SK-N-MC (cell line): ENCODE measurements at regions not wholly inside any gene's neighbourhood (a gene's known extent, or its start where the extent isn't known, plus 50 kb on each side); places are given as distances from the start of the nearest gene placed in this dataset.

Source experiments
- EZH2 ChIP-seq: fragments of 200-600 bp; sonication (generic); IDR thresholded peaks from one replicate; pipeline ENCODE4 v1.6.1; 2017; ENCODE audit warnings: antibody characterized with exemption
- FOXP2 ChIP-seq: optimal IDR thresholded peaks from 2 replicates; pipeline ENCODE3; 2011; ENCODE audit warnings: mild to moderate bottlenecking, moderate library complexity; ENCODE audit not compliant: insufficient read depth; ENCODE audit errors: extremely low read length, control extremely low read depth
- POLR2AphosphoS5 ChIP-seq: IDR thresholded peaks from 2 replicates; pipeline ENCODE4 v1.6.1; 2012; ENCODE audit warnings: mild to moderate bottlenecking, low read depth, low read length, borderline replicate concordance

- no peak for TF ChIP-seq EZH2
- no peak for TF ChIP-seq POLR2AphosphoS5
- TF ChIP-seq FOXP2, result no peak
Observed at GRCh38 chr17:79168486-79169055, 93.9 kb downstream of the ENGASE start.
